ENCODE measurements at regions not wholly inside any gene's neighbourhood (a gene's known extent, or its start where the extent isn't known, plus 50 kb on each side); places are given as distances from the start of the nearest gene placed in this dataset.

- Histone ChIP-seq H2AFZ (ENCODE audit: control insufficient read depth, low read depth, low read length) (no peak overlapping the region), H4K20me1 (ENCODE audit: control insufficient read depth, insufficient read depth) (no peaks in the 10 kb centered on the region), H3K27me3 (replicated peaks in 1 of 2; ENCODE audit: control insufficient read depth in 2 of 2, insufficient read depth in 2 of 2, low read length in 1 of 2) (no peaks in the 10 kb centered on the region; a peak in 1 of 4 replicates), H3K36me3 (ENCODE audit: control insufficient read depth in 2 of 2, insufficient read depth in 2 of 2, low read length in 1 of 2) (no peaks in the 10 kb centered on the region), H3K9me3 (replicated peaks; ENCODE audit: control insufficient read depth, insufficient read depth, low read length) (no peaks in the 10 kb centered on the region), H3K9ac (ENCODE audit: control insufficient read depth, insufficient read depth, low read length) (no peak overlapping the region), H3K4me2 (ENCODE audit: control insufficient read depth, insufficient read depth) (no peak overlapping the region), H3K27ac (ENCODE audit: control insufficient read depth, insufficient read depth) (no peak overlapping the region), H3K79me2 (ENCODE audit: control insufficient read depth, insufficient read depth, low read length) (no peaks in the 10 kb centered on the region), H3K4me3 (no peak overlapping the region), H3K4me1 (ENCODE audit: control insufficient read depth, insufficient read depth, low read length) (no peaks in the 10 kb centered on the region)
- POLR2A ChIA-PET = no interaction called here
- RAD21 ChIA-PET (ENCODE audit: unreplicated experiment) = no interaction called here
- SMC1A ChIA-PET (ENCODE audit: uncharacterized antibody, unreplicated experiment) = no interaction called here
- no TSS peak for BruUV-seq (replicated peaks)
- intact Hi-C loops (cut with micrococcal nuclease; ENCODE audit: unreplicated experiment) (no loop called here), in situ Hi-C loops (cut with MboI) (no loop called here)
- no peak for FAIRE-seq
- 38% methylated on average over 2 of the region's 2 CpGs for WGBS (ENCODE audit: insufficient coverage, insufficient replicate concordance, low lambda C conversion rate, missing lambda C conversion rate)
- DNase-seq (ENCODE audit: low read depth, low spot score) = no peak
- no peak for ATAC-seq
- no peak for TF ChIP-seq GATAD2B (conservative IDR thresholded peaks at IDR 0.05; ENCODE audit: low read depth)
- no peak for TF ChIP-seq SREBF1 (IDR thresholded peaks at IDR 0.05; ENCODE audit: low read length)
- no peak for TF ChIP-seq TCF7 (IDR thresholded peaks at IDR 0.05; ENCODE audit: borderline replicate concordance)
- no peak for TF ChIP-seq LARP7 (IDR thresholded peaks at IDR 0.05)
- TF ChIP-seq POLR2AphosphoS5 (IDR thresholded peaks at IDR 0.05; ENCODE audit: low read length) = no peak
- TF ChIP-seq RB1 (IDR thresholded peaks at IDR 0.05; ENCODE audit: borderline replicate concordance) = no peak
- TF ChIP-seq CHD4 (IDR thresholded peaks at IDR 0.05) = no peak
- no peak for TF ChIP-seq NRF1 (conservative IDR thresholded peaks at IDR 0.05; ENCODE audit: low read depth, low read length)
- no peak for TF ChIP-seq NR2C2 (IDR thresholded peaks at IDR 0.05; ENCODE audit: borderline replicate concordance, control insufficient read depth, insufficient read length, low read depth)
- TF ChIP-seq CEBPB (IDR thresholded peaks at IDR 0.05; ENCODE audit: borderline replicate concordance in 1 of 2, low read depth in 2 of 2, low read length in 2 of 2) = no peak
- TF ChIP-seq PAX5 (IDR thresholded peaks at IDR 0.05; ENCODE audit: borderline replicate concordance, low read depth, low read length) = no peak
- TF ChIP-seq ZBTB11 (CRISPR knock-in tag; IDR thresholded peaks at IDR 0.05) = no peak
- CTCF ChIA-PET = interaction anchor here (1.8 kb wide), 1 partner anchor 14 kb away, joined by 5 read pairs; no protein-coding TSS in a partner anchor
These were observed 550.4 kb downstream of the BCL11A start for GRCh38 chr2:60003076-60003475.

All from GM12878 (cell line).